ENCODE measurements at regions not wholly inside any gene's neighbourhood (a gene's known extent, or its start where the extent isn't known, plus 50 kb on each side); places are given as distances from the start of the nearest gene placed in this dataset.

DNA sequence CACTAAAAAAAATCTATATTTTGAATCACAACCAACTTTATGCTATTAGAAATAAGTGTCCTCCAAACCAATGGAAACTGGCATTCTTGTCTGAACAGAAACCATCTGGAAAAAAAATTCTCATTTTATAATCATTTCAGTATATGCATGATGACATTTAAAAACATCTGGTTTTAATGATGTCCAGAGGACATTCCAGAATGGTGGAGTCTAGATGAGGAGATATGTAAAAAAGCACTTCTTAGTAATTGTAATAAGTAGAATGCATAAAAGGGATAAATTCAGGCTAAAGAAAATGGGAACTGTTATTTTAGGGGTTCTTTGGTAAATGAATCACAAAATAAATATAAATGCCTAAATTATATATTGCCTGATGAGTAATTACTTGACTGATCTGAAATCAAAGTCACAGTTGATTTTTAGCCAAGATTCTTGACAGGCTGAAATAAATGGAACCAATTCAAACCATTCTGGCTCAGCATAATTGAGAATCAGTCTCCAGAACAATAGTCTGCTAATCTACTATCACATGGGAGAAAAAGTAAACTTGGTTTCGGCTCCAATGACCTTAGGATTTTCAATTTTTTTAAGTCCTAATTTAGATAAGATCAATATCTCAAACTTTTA, 636.6 kb downstream of the FAT4 start:
- peak; percentile 39 for DNase-seq

DNA sequence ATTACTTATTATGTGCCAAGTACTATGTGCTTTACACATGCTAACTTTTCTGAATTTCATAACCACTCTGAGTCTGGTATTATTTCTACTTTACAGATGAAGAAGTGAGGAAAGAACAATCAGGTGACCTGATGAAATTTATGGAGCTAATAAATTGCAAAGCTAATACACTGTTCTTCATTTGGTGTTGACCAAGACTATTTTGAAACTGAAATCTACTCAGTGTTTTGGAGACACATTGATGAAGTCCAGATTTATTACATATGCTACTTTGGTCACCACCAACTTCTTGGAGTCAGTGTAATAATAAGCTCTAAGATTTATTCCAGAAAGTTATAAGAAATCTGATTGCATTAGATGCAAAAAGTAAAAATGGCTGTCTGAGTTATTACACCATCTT, 637.9 kb downstream of the FAT4 start:
- DNase-seq = no peak

DNA sequence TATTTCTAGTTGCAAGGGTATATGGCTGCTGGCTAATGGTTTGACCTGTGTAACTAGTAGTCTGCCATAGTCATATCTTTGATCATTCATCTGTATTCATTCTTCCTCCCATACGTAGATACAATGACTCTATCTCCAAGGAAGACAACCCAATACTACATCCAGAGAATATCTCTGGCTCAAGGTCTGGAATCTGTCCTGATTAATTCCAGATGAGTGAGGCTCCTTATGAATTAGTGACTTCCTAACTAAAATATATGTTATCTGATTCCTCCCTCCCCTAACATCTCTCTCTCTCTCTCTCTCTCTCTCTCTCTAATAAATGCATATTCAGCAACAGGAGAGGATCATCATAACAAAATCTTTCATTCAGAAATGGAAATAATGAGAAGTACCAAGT, 641.5 kb downstream of the FAT4 start:
- DNase-seq = no peak

DNA sequence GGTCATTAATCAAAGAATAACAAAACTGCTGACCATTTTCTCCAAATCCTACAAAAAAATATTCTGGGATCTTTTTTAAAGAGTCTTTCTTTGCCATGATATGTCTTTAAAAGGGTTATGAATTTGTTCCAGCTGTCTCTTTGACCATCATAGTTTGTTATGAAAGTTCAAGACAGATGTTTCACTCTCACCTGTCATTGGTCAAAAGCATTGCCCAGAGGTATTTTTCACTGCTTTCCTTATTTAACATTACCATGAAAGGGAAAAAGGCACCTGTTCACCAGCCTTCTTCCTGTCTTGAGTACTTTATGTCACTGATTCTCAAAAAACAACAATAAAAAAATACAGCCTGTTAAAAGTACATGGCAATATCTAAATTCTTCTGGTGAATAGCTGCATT, 643.8 kb downstream of the FAT4 start:
- DNase-seq = no peak

DNA sequence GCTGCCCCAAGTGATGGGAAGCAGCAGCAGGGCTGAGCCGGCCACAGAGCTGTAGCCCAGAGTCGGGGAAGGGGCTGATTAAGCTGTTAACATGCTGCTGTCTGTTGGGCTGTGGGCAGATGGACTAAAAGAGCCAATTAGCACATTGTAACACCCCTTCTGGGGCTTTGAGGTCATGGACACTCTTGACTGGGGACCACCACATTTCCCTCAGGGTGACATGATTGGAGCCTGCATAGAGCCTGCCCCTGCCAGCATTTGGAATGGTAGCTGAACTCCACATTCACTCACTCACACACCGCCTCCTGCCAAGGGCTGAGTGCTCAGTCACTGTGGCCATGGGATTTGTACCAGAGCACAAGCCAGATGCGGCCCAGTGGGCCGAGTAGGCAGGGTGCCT, 646.9 kb downstream of the FAT4 start:
- DNase-seq = no peak

DNA sequence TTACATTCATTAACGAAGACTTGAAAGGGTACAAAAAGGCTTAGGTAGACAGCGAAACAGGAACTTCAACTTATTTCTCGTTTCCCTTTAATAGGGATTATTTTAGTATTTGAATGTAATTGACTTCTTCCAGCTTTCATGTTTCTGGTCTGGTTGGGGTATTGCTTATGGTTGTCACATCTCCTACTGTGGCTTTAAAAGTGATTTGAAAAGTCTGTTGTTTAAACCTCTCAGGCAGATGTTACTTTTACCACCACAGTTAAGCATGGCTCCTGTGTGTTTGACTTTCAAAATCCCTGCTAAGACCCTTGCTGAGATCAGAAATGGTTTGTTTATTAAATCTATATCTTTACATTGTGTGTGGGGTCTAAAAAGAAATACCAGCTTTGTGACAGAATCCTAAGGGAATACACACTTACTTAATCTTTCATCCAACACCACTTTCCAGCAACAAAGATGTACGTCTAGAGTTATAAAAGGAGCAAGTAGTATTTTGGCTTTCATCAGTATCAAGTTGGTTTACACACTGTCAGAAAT, 661.2 kb downstream of the FAT4 start:
- DNase-seq = no peak

DNA sequence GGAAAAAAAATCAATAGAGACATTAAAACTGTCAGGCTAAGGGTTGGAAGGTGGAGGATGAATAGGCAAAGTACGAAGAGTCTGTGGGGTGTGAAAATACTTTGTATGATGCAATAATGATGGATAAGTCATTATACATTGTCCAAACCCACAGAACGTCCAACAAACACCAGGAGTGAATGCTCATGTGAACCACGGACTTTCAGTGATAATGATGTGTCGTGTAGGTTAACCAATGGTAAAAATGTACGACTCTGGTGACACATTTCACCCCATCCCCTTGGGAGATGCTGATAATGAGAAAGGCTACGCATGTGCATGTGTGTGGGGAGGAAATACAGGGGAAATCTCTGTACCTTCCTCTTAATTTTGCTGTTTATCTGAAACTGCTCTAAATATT, 665.2 kb downstream of the FAT4 start:
- no peak for DNase-seq

DNA sequence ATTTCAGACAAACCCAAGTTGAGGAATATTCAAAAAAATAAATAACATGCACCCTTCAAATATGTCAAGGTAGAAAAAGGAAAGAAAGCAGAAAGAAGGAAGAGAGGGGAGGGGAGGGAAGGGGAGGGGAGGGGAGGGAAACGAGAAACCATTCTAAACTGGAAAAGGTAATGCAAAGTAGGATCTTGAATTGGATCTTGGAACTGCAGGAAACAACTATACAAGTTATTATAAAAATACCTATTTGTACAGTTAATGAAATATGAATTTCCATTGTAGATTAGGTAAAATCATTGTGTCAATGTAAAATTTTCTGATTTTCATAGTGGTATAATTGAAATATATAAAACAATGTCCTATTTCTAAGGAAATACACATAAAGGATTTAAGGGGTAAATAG, 668.4 kb downstream of the FAT4 start:
- no peak for DNase-seq

DNA sequence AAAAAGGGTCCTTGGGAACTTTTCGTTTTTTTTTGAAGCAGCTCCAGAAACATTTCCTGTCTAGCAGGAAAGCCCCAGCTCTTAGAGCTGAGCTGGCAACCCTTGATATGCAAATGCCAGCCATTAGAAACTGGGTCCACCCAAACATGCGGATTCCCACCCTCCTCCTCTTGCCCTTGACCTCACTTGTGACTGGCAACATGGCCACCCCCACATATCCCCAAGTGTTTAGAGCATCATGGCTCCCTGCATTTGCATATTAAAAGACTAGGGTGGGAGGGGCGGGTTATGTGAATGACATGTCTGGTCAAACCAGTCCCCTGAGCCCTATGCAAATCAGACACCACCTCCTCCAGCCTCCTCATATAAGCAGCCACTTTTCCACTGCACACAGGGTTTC, 671.1 kb downstream of the FAT4 start:
- DNase-seq = no peak

DNA sequence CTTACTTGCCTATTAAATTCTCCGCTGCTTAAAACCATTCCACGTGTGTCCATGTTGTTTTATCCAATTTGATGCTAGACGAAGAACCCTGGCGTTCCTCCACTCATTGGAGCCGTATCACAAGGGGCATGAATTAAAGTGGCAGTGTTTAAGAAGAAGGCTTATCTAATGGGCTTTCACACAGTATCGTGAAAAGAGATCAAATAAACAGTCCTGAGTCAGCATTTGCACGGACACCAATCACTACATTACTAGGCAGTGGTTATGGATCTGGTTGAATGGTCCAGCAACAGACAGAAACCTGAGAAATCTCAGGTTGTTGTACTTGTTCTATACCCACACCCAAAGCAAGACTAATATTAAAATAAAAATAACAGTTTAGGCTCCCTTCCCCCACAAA, 671.6 kb downstream of the FAT4 start:
- no peak for DNase-seq

DNA sequence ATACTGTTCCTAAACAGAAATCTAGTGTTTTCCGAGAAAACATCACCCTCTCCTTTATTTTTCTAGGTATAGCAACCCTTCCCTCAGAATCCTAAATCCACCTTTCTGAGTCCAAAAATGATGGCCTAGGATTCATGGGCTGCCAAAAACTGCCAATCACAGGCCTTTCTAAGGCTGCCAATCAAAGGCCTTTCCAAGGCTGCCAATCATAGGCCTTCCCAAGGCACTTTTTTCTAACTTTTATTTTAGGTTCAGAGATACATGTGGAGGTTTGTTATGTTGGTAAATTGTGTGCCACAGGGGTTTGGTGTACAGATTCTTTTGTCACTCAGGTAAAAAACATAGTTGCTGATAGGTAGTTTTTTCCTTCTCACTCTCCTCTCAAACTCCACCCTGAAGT, 673.7 kb downstream of the FAT4 start:
- DNase-seq = no peak

DNA sequence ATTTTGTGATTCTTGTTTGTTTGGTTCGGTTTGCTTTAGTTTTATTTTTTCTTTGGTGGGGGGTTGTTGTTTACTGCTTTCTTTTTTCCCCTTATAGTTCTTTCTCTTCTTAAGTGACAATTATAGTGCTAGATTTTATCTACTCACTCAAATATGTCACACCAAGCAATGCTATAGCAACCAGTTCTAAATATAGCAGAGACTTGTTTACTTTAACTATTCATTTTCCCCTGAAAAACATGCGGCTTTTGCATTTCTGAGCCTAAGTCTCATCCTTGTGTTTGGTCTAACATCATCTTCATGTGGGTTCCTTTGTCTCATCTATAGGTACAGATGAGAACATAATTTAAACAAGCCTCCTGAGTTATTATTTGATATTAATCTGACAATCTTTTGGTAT, 676.6 kb downstream of the FAT4 start:
- DNase-seq = no peak

DNA sequence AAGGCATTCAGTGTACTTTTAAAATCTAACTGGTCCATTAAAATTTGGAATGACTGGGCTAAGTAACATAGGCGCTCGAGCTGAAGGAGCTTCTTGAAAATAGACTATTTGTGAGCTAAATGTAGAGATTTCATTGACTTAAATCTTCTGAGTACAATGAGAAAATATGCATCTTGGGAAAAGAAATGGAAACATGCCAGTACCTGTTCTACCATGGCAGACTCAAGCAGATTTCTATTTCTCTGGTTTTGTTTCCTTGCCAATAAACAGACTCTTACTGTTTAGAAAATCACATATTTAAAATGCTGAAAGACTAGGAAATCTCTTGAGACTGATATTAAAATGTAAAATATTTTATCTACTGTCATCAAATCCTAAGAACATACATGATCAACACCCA, 678.1 kb downstream of the FAT4 start:
- no peak for DNase-seq

DNA sequence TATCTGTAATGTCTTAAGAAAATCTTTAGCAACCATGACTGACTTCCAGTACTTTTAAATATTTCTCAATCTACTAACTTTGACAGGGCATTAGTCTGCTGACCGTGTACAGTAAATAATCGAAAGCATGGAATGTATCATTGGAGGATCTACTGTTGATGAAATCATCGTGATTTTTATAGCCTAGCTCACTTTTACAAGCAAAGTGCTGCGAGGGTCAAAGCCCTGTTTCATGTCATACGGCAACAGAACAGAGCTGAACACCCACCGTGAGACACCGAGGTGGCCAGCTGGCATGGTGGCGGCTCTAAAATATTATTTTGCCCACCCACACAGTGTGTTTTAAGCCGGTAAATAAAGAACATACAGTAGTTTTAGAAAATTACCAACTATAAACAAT, 679.3 kb downstream of the FAT4 start:
- DNase-seq = no peak

DNA sequence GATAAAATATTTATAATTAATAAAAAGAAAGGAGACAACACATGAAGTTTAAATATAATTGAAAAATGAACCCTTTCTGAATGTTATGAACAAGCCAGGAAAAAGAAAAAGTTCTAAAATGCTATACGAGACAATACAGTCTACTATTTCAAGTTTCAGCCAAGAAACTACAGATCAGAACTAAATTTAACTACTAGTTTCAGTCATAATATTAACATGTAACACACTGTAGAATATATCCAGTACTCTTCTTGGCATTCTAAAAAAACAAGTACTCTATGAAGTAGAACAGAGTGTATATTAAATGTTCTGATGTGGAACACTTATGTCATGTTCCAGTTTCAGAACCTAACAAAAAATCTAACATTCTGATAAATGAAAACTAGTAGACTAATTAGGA, 679.7 kb downstream of the FAT4 start:
- no peak for DNase-seq

DNA sequence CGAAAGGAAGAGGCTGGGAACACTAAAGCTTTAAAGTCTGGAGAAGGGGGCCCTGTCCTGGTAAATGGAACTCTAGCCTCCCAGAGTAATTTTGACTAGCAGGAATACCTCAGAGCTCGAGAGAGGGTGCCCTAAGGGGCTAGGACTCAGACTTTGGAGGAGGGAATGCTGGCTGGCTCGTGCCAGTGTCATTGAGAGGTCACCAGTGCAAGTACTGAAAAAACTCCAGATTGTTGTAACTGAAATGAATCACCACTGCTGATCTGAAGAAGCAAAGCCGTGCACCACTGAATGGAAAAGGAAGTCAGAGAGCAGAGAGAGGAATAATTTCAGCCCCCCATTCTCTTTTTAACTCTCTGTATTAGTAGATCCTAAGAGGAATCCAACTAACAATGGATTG, 690.2 kb downstream of the FAT4 start:
- DNase-seq = no peak

DNA sequence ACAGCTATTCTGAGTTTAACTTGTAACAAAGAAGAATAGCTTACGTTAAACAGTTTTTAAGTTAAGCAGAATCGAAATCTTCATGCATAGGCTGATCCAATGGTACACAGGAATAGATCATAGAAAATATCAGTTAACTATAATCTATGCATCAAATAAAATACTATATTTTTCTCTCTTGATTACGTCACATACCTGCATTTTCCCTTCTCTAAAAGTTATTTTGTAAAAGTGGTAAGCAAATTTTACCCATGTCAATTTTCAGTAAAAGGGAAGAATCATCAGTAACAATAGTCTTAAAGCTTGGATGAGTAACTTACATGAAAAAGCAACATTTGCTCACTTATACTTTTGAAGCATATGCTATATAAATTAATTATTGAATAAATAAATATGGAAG, 692.4 kb downstream of the FAT4 start:
- no peak for DNase-seq

DNA sequence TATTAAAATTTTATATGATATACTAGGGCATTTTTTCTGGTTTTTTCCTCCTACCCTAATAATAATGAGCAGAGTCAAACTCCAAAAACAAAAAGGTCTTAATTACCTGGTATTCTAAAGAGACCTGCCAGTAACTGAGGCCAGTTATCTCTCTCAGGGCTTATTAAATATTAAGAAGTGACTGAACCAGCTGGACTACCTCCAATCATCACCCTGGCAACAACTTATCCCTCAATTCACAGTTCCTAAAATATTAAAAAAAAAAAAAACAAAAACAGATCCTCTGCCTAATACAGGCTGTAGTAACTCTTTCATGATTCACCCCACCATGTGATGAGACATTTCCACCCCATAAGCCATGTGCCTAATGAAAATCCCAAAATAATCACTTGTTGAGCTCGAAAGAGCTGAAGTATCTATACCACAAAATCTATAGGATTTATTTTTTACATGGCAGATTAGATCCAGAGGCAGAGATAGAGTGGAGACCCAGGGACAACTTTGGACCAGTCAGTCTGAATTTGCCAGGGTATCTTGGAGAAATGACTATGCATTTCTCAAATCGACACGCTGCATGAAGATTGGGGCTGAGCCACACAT, 698.0 kb downstream of the FAT4 start:
- DNase-seq = peak; percentile 70

DNA sequence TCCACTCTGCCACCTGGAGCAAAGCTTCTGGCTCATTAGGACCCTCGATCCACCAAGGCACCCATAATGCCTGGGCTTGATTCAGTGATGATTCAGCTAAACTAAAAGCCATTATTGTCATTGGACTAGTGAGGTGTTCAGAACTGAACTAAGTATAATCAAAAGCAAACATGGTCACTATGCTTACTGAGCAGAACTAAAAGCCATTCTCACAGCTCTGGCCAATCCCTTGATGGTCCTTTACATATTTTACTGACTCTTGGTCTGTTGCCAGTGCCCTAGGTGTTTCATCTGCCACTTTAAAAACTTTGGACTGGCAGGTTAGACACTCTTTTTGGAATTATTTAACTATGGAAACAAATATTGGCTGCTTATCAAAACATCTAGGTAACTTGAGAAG, 703.5 kb downstream of the FAT4 start:
- no peak for DNase-seq

DNA sequence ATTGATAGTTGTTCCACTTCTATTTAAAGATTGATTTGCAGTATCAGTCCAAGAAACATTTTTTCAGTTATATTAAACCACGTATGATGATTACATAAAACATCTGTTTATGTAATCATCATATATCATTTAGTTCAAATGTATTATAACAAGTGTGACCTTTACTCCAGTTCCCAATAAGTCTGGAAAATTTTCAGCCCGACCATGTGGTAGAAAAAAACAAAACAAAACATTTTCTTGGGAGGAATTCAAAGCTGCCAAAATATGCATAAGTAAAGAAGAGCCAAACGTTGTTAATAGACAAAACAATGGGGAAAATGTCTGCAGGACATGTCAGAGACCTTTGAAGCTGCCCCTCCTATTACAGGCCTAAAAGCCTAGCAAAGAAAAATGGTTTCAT, 709.1 kb downstream of the FAT4 start:
- peak; percentile 46 for DNase-seq

DNA sequence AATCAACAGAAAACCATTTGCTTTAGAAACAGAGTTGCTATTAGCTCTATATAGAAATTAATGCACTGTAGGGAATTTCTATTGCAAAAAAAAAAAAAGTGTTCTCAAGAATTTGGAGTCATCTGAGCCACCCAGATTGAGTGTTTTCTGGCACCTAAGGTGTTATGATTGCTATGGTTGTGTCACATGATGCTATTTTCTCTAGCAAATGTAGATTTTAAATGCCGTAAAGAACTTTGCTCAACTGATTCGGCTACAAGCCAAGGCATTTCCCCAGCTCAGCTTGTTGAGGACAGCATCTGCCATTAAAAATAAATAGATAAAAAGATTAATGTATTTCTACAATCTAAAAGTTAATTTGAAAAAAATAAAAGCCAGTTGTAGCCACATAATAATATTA, 712.8 kb downstream of the FAT4 start:
- DNase-seq = no peak

DNA sequence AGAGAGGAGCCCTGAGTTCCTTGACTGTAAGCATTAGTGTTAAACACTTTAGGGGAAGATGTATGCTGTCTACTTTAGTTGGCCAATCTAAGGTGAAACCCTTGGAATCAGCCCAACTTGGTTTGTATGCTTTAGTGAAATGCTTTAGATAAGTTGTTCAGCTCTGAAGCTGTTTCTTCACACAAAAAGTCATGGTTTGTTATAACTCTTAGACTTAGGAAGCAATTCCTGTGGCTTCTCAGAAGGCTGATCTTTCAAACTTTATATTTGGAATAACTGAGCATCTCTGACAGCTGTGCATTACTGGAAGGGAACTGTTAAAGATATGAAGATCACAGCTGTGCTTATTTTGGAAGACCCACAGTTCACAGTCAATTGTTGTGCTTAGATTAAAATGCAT, 714.1 kb downstream of the FAT4 start:
- peak; percentile 75 for DNase-seq

DNA sequence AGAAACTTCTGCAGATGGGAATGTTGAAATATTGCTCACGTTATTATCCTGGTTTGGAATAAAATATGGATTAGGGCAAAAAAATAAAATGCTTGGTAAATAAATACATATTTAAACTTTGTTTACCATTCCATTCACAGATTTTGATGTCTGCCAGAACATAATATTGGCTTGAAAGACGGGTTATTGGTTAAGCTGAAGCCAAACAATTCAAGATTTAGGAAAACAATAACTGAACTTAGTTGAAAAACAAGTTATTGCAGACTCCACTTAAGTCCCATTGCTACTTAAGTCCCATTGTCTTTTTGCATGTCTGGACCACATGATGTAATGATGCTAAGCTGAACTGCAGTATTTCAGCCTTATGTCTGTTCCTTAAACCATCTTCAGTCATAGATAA, 722.5 kb downstream of the FAT4 start:
- no peak for DNase-seq

DNA sequence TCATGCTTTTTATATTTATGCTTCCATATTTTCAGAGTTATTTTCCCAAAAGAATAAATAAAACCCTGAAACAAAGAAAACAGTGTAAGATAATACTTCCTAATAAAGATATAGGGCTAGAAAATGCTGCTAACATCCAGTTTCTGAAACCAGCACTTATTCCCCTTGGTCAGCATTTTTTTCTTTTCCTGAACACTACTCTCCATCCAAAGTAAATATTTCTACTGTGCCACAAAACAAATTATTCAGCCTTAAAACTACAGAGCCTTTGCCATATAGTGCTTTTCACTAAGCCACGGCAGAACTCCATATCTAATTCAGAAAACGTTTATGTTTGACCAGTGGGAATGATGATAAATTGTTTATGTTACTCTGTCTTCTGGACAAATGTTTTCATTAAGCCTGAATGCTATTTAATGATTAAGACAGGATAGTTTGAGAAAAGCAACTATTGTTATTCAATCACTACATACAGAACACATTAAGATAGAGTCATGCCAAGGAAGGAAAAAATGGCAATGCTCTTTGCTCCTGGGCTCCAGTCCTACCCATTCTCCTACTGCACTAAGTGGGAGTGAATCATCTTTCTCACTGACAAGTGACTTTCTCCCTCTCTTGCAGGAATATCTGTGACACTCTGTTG, 723.9 kb downstream of the FAT4 start:
- no peak for DNase-seq
